GM12865 (cell line): ENCODE measurements at regions not wholly inside any gene's neighbourhood (a gene's known extent, or its start where the extent isn't known, plus 50 kb on each side); places are given as distances from the start of the nearest gene placed in this dataset.
"Not testable (repeated sequence)": the region's sequence is repeated elsewhere in the genome, so short reads cannot be mapped to it uniquely, and the experiment has no call there.

ENCODE experiments used
- DNase-seq: peaks from one replicate; pipeline ENCODE4 v3.0.0; 2010; ENCODE audit warnings: low read depth
- H3K4me3 ChIP-seq: 2 replicates; pipeline ENCODE4 v1.5.1; 2011; ENCODE audit warnings: mild to moderate bottlenecking, low read depth, low read length, control low read depth
- TF ChIP-seq, protein P1 (sequence below): IDR thresholded peaks from 2 replicates; pipeline ENCODE4 v1.5.1; 2011; ENCODE audit warnings: low read length, control low read depth, low read depth, inconsistent platforms; ENCODE audit not compliant: insufficient read depth; ENCODE audit errors: missing control alignments

GRCh38 chr6:58113960-58114359 lies 796.5 kb downstream of the PRIM2 start:
- H3K4me3 ChIP-seq, result no peak overlapping the region
- DNase-seq, result no peak
- TF ChIP-seq, protein P1, sequence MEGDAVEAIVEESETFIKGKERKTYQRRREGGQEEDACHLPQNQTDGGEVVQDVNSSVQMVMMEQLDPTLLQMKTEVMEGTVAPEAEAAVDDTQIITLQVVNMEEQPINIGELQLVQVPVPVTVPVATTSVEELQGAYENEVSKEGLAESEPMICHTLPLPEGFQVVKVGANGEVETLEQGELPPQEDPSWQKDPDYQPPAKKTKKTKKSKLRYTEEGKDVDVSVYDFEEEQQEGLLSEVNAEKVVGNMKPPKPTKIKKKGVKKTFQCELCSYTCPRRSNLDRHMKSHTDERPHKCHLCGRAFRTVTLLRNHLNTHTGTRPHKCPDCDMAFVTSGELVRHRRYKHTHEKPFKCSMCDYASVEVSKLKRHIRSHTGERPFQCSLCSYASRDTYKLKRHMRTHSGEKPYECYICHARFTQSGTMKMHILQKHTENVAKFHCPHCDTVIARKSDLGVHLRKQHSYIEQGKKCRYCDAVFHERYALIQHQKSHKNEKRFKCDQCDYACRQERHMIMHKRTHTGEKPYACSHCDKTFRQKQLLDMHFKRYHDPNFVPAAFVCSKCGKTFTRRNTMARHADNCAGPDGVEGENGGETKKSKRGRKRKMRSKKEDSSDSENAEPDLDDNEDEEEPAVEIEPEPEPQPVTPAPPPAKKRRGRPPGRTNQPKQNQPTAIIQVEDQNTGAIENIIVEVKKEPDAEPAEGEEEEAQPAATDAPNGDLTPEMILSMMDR, result no peak

DNA sequence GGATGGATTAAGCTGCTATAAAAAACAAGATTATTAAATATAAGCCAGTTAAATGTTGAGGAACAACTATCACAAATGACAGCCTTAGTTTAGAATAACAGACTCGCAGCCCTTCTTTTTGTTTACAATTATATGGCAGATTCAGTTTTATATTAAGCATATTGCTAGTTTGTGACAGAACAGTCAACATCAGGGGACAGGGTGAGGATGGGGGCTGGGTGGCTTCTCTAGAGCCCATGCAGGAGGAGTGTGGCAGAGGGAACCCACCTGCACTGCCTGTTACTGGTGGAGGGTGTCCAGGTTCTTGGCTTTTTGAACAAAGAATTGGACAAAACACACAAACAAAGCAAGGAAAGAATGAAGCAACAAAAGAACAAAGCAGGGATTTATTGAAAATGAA lies 799.7 kb downstream of the PRIM2 start:
- H3K4me3 ChIP-seq, DNase-seq: not testable (repeated sequence)

- not testable (repeated sequence) for H3K4me3 ChIP-seq, DNase-seq
Observed at GRCh38 chr6:58121616-58122015, 804.2 kb downstream of the PRIM2 start.

DNA sequence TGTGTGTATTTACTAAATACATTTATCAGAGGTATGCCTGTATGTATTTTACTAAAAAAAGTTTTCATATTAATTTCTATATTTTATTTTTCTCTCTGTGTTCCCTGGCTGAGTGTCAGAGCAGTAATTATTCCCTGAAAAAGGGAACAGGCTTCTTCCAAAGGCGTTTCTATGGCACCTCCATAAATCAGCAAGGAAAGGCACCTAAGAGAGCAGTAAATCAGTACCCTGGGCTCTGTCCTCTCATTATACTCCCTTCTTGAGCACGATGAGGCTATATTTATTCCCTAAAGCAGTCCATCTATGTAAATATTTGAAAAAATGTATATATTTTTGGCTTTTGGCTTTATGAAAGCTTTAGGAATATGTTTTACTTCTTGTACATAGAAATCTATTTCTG lies 806.3 kb downstream of the PRIM2 start:
- not testable (repeated sequence) for DNase-seq, H3K4me3 ChIP-seq

DNA sequence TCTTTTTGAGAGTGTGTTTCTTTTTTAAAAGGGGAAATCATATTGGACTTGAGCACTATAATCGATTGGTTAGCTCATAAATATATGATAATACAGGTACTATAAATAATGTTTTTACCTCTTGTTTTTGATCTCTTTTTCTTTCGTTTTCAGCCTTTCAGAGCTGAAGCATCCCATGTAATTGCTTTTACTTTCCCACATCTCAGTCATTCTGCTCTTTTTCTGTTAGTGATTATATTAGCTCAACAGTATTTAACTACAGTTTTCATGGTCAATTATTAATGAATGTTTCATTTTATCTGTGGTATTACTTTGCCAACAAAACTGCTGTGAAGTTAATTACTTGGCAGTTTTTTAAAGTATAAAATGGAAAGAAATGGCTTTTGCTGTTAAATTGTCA lies 811.1 kb downstream of the PRIM2 start:
- DNase-seq, H3K4me3 ChIP-seq: not testable (repeated sequence)

DNA sequence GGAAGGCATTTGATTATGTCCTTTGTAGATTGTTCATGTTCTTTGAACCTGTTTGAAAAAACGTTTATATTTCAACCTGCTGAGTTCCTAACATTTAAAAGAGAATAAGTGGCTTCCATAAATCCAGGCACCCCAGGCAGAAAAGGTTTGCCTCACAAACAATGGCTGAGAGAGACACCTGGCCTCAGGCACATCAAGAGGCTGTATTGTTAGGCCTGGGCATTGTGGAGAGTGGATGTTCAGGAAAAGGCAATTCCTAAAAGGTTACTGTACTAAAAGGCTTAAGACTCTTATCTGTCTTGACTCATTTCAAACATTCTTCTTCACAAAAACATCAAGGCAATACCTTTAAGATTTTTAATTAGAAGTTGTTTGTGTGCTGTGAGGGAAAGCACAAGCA lies 811.7 kb downstream of the PRIM2 start:
- not testable (repeated sequence) for DNase-seq, H3K4me3 ChIP-seq

DNA sequence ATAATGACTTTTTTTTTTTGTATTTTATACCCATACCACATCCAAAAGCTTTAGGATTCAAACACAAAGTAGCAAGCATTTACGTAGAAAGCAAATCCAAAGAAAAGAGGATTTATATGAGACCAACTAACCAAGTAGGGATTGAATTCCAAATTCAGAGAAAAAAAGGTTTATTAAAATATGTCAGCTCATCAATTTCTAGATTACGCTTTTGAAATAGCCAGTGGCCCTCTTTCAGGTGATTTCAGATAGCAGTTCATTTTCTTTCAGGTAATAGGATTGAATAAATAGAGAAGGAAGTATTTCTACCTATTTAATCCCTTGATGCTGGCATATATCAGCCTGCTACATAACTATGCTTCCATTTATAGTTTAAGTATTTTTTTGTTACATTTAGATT lies 822.3 kb downstream of the PRIM2 start:
- not testable (repeated sequence) for H3K4me3 ChIP-seq, DNase-seq

GRCh38 chr6:58171025-58171424 lies 853.6 kb downstream of the PRIM2 start:
- H3K4me3 ChIP-seq, DNase-seq: not testable (repeated sequence)

DNA sequence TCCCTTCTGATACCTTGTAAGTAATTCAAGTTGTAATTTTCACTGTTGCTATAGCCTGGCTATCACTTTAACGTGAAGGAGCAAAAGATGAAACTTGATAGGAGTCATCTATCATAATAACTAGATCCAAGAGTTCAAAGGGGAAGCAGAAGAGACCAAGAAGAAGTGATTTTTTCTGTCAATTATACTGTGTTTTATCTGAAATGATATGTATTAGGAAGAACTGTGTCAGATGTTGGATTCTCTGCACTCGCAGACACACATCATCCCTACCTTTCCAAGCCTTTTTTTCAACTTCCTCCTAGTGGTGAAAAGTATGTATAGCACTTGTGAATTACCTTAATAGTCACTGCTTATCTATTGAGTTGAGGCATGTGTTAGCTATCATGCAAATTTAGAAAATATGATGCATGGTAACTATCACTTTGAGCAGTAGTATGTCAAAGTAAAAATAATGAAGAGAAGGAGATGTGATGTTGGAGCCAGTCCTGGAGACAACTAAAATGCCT lies 864.2 kb downstream of the PRIM2 start:
- DNase-seq, H3K4me3 ChIP-seq: not testable (repeated sequence)

GRCh38 chr6:58185300-58185699 lies 867.9 kb downstream of the PRIM2 start:
- DNase-seq, H3K4me3 ChIP-seq: not testable (repeated sequence)

GRCh38 chr6:58193209-58193608 lies 875.8 kb downstream of the PRIM2 start:
- not testable (repeated sequence) for H3K4me3 ChIP-seq, DNase-seq

- DNase-seq, result no peak
- TF ChIP-seq, protein P1, result no peak
- H3K4me3 ChIP-seq, result no peak overlapping the region
Observed at GRCh38 chr6:58198301-58198700, 880.9 kb downstream of the PRIM2 start.

DNA sequence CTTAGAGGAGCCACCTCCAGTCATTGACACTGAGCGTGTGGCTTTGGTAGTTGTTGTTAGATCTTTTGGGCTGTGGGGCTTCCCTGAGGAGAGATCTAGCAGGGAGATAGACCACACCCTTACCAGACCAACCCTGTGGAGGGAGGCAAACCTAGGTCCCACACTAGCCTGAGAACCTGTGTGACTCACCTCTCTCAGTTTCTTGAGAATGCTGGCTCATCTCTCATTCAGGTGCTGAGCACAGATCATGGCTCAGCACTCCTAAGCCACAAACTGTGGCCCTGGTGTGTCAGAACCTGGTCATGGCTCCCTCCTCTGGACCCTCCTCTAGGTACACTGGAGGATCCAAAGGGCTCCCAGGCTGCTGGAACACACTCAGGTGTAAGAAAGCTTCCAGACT lies 919.7 kb downstream of the PRIM2 start:
- not testable (repeated sequence) for DNase-seq, H3K4me3 ChIP-seq

DNA sequence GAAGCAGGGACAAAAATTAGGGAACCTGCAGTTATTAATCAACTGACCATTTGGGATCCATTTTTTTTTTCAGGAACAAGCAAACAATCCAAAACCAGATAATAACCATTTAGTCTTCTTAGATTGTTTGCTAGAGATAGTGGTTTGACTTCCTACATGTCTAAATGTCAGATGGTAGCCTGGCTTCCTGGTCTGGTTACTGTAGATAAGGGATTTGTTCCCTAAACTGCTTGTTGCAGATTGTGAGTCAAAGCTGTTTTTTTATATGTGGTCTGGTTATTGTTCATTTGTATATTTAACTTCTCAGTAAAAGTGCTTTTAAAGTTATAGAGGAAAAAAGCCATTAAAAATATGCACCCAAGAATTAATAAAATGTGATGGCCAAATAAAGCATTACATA lies 921.0 kb downstream of the PRIM2 start:
- not testable (repeated sequence) for H3K4me3 ChIP-seq, DNase-seq

DNA sequence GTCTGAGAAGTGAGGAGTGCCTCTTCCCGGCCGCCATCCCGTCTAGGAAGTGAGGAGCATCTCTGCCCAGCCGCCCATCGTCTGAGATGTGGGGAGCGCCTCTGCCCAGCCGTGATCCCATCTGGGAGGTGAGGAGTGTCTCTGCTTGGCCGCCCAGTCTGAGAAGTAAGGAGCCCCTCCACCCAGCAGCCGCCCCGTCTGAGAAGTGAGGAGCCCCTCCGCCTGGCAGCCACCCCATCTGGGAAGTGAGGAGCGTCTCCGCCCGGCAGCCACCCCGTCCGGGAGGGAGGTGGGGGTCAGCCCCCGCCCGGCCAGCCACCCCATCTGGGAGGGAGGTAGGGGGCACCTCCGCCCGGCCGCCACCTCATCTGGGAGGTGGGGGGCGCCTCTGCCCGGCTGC lies 940.2 kb downstream of the PRIM2 start:
- not testable (repeated sequence) for H3K4me3 ChIP-seq

More for the DNA sequence above, 940.2 kb downstream of the PRIM2 start:
- DNase-seq, result not testable (repeated sequence)
